Pancreas (tissue), 10 donors: ENCODE measurements at regions not wholly inside any gene's neighbourhood (a gene's known extent, or its start where the extent isn't known, plus 50 kb on each side); places are given as distances from the start of the nearest gene placed in this dataset.

ENCODE experiments used
- ATAC-seq, 4 donors: fragments of 200-7000 bp; cut with Tn5 transposase; one replicate each; pipeline versions ENCODE4 v1.8.0 to v1.9.1; 2020; ENCODE audit warnings: mild to moderate bottlenecking in 4 of 4, moderate library complexity in 4 of 4
- DNase-seq, 6 donors: peaks; one replicate each; pipeline ENCODE4 v3.0.0-alpha.2; 2020
- FAIRE-seq: peaks from 2 replicates; lab custom pipeline; 2012; peaks lifted over from hg19 to GRCh38; lab: Jason Lieb, UNC
- H3K27ac ChIP-seq, 4 donors: fragments of 200-600 bp; sonication (generic); 1 replicate in 3 of 4; 2 replicates in 1 of 4; pipeline versions ENCODE4 v1.5.0 to v1.8.0; 2020
- H3K27me3 ChIP-seq, 4 donors: fragments of 200-600 bp; one replicate each; pipeline ENCODE4 v1.8.0; 2021
- H3K36me3 ChIP-seq, 3 donors: fragments of 200-600 bp; sonication (generic) in 1 of 3; one replicate each; pipeline versions ENCODE4 v1.5.0 to v1.8.0; 2020 to 2021
- H3K4me1 ChIP-seq, 3 donors: fragments of 200-600 bp; one replicate each; pipeline ENCODE4 v1.8.0; 2021
- H3K4me3 ChIP-seq, 4 donors: fragments of 200-600 bp; sonication (generic) in 2 of 4; one replicate each; pipeline versions ENCODE4 v1.5.0 to v1.8.0; 2020 to 2021
- H3K9me3 ChIP-seq, 4 donors: fragments of 200-600 bp; one replicate each; pipeline ENCODE4 v1.8.0; 2021
- WGBS, 2 donors: extraction: QIAGEN DNeasy Blood & Tissue Kit; methylation state at CpG; one replicate each; pipeline ENCODE4 v1.1.7; 2013; 5-methylcytosine and 5-hydroxymethylcytosine counted together
- intact Hi-C, 3 donors: fragments of 100-400 bp; cut with DNase I; formaldehyde crosslinking; loops; one replicate each; pipeline versions ENCODE4 v1.11.1 to v1.14.2; 2022
- TF ChIP-seq, protein P1 (sequence below), 4 donors: fragments of 200-600 bp; sonication (generic) in 3 of 4; IDR thresholded peaks; one replicate each; pipeline versions ENCODE4 v1.5.0 to v1.8.0; 2021; ENCODE audit warnings: antibody characterized with exemption in 4 of 4
- donor health status: healthy with polysubstance abuse.
- donor health status: DM: no; HTN: no; CAD: no; lungs with moderate emphysema.
- donor health status: DM: no; HTN: no; CAD: no.
- donor health status: control.
- donor health status: control.
- donor health status: Bipolar disorder and iron deficiency.
- donor health status: DM: yes; HTN: yes; CAD: no.
- donor health status: DM: no; HTN: no; CAD: no.
- donor health status: DM: no; HTN: no; CAD: no.
- donor health status: DM: yes; HTN: yes; CAD: no.

DNA sequence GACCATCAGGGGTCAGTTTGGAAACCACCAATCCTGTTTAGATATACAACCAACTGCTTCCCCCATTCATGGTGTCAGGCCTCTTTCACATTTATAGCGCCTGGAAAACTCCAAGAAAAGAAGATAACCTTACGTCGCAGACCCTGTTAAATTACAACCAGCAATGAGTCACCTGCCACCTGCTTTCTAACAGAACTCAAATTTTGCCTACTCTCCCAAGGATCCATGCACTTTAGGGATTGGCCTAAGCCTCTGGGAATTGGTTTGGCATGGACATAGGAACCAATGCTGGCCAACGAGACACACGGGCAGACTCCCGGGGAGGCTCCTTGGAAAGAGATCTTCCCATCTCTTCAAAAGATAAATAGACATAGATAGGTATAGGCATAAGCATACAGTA lies 87.0 kb downstream of the FEM1C start:
- no peak overlapping the region for H3K4me3 ChIP-seq
- peaks cover 27 to 48% (median 42%) of the 10 kb centered on the region in 3 donors for H3K4me1 ChIP-seq
- DNase-seq (peak in 2 of 6 donors; percentile 37 to 51), ATAC-seq (peak; percentile 66 to 73 (median 69)), FAIRE-seq (no peak)
- no peaks in the 10 kb centered on the region for H3K36me3 ChIP-seq
- intact Hi-C loops, result no loop called here
- H3K27me3 ChIP-seq, result no peaks in the 10 kb centered on the region
- H3K27ac ChIP-seq, result peak overlapping the region; percentile 63 to 79 (median 76)
- WGBS, 2 donors, result 16 to 21% methylated on average over 6 of the region's 6 CpGs
- H3K9me3 ChIP-seq, result no peaks in the 10 kb centered on the region
- TF ChIP-seq, protein P1, sequence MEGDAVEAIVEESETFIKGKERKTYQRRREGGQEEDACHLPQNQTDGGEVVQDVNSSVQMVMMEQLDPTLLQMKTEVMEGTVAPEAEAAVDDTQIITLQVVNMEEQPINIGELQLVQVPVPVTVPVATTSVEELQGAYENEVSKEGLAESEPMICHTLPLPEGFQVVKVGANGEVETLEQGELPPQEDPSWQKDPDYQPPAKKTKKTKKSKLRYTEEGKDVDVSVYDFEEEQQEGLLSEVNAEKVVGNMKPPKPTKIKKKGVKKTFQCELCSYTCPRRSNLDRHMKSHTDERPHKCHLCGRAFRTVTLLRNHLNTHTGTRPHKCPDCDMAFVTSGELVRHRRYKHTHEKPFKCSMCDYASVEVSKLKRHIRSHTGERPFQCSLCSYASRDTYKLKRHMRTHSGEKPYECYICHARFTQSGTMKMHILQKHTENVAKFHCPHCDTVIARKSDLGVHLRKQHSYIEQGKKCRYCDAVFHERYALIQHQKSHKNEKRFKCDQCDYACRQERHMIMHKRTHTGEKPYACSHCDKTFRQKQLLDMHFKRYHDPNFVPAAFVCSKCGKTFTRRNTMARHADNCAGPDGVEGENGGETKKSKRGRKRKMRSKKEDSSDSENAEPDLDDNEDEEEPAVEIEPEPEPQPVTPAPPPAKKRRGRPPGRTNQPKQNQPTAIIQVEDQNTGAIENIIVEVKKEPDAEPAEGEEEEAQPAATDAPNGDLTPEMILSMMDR (IDR thresholded peaks at IDR 0.05), result no peak

DNA sequence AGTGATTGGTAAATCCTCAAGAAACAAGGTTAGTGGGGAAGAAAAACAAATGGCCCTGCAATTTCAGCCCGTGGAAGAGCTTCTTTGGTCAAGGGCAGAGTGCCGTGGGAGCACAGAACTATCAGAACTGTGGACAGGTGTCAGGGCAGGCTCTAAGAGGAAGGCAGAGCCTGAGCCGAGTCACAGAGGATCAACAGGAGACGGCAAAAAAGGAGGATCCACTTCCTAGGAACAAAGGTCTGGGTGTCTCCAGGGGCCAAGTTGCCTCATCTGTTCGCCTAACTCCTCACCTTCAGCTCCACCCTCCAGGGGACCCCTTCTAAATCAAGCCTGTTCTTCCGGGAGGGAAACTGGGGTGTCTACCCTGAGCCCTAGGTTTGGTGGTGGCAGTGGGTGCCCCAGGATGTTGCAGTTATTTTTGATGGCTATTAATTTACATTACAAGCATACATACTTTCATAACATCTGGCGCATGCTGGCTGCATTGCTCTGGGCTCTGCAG lies 88.0 kb downstream of the FEM1C start:
- TF ChIP-seq, protein P1 (IDR thresholded peaks at IDR 0.05), result no peak
- FAIRE-seq (no peak), ATAC-seq (no peak), DNase-seq (no peak)
- peaks cover 27 to 57% (median 51%) of the 10 kb centered on the region in 3 donors for H3K4me1 ChIP-seq
- intact Hi-C loops, result no loop called here
- no peaks in the 10 kb centered on the region for H3K9me3 ChIP-seq
- 63 to 64% methylated on average over 7 of the region's 7 CpGs for WGBS, 2 donors
- no peaks in the 10 kb centered on the region for H3K27me3 ChIP-seq
- H3K27ac ChIP-seq, result peak overlapping the region; percentile 63 to 79 (median 76)
- no peaks in the 10 kb centered on the region for H3K36me3 ChIP-seq
- no peak overlapping the region for H3K4me3 ChIP-seq

DNA sequence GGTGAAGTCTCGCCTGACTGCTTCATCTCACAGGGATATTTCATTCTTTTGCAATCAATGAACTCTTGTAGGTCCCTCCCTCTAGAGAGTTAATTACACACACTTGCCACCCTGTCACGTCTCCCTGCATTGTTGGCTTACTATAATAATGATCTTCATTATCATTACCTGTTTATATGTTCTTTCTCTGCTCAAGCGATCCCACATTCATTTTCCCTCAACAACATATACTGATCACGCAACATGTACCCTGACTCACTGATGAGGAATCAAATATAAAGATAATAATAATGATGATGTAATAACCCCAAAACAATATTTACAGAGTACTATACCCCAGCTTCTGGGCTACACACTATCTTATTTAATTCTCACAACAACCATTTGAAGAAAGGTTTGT lies 88.5 kb downstream of the FEM1C start:
- no peak for ATAC-seq
- Histone ChIP-seq H3K4me3 (no peak overlapping the region), H3K27me3 (no peaks in the 10 kb centered on the region), H3K36me3 (no peaks in the 10 kb centered on the region), H3K9me3 (no peaks in the 10 kb centered on the region), H3K4me1 (peaks cover 27 to 61% (median 55%) of the 10 kb centered on the region in 3 donors), H3K27ac (peak overlapping the region in 3 of 4 donors; percentile 63 to 76 (median 76))
- intact Hi-C loops, result no loop called here
- no peak for DNase-seq
- WGBS, 2 donors, result 80 to 84% methylated on average over 4 of the region's 4 CpGs
- no peak for FAIRE-seq
- TF ChIP-seq, protein P1 (IDR thresholded peaks at IDR 0.05), result no peak

DNA sequence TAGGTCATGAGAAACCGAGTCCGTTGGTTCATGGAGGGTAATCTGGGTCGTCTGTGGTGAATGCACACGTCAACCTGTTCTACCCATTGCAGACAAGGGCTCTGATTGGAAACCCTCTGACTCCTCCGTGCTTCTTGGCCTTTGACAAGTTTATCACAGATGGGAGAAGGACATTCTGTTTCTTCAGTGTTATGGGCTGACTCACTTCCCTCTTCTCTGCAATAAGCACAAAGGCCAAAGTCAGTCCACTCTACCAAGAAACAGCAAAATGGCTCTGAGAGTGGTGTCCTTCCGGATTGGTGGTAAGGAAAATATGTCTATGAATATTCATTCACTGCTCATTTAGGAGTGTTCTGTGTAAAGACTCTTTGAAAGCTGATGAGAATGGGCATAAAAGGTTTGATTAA lies 89.3 kb downstream of the FEM1C start:
- no peak for FAIRE-seq
- Histone ChIP-seq H3K4me1 (peaks cover 34 to 63% (median 61%) of the 10 kb centered on the region in 3 donors), H3K27ac (no peak overlapping the region)

More for the DNA sequence above, 89.3 kb downstream of the FEM1C start:
- DNase-seq (peak in 1 of 6 donors; percentile 39), ATAC-seq (peak in 2 of 4 donors; percentile 6 to 26)
- Histone ChIP-seq H3K27me3 (no peaks in the 10 kb centered on the region), H3K4me3 (no peak overlapping the region), H3K36me3 (no peaks in the 10 kb centered on the region), H3K9me3 (no peaks in the 10 kb centered on the region)
- intact Hi-C loops, result no loop called here
- 59 to 67% methylated on average over 6 of the region's 6 CpGs for WGBS, 2 donors
- TF ChIP-seq, protein P1 (IDR thresholded peaks at IDR 0.05), result no peak
